Posterior cingulate gyrus (tissue), 11 donors: ENCODE measurements at regions not wholly inside any gene's neighbourhood (a gene's known extent, or its start where the extent isn't known, plus 50 kb on each side); places are given as distances from the start of the nearest gene placed in this dataset.
A peak's percentile ranks its signal among the peaks of the same experiment; 100 is the strongest.
"Not testable (repeated sequence)": the region's sequence is repeated elsewhere in the genome, so short reads cannot be mapped to it uniquely, and the experiment has no call there.

Source experiments
- DNase-seq, 10 donors: peaks; one replicate each; pipeline versions ENCODE4 v3.0.0 to v3.0.0-alpha.2; 2020 to 2021; ENCODE audit warnings: mixed read lengths in 3 of 10
- intact Hi-C: fragments of 100-400 bp; cut with DNase I; formaldehyde crosslinking; loops from one replicate; pipeline ENCODE4 v1.15.1; 2023

GRCh38 chrX:126489116-126489695 lies 63.4 kb downstream of the DCAF12L1 start:
- intact Hi-C loops = no loop called here
- no peak for DNase-seq

GRCh38 chrX:126485409-126485808 lies 67.2 kb downstream of the DCAF12L1 start:
- intact Hi-C loops = no loop called here
- DNase-seq = peak in 1 of 10 donors; percentile 67

- DNase-seq = no peak
- intact Hi-C loops = no loop called here
Measured at GRCh38 chrX:126481916-126482315, 70.7 kb downstream of the DCAF12L1 start.

GRCh38 chrX:126459896-126460826 lies 92.5 kb downstream of the DCAF12L1 start:
- DNase-seq, intact Hi-C loops: not testable (repeated sequence)

- intact Hi-C loops = no loop called here
Measured at GRCh38 chrX:126456136-126456535, 96.5 kb downstream of the DCAF12L1 start.

GRCh38 chrX:126448681-126449080 lies 103.9 kb downstream of the DCAF12L1 start:
- intact Hi-C loops = no loop called here
- DNase-seq = no peak

More at GRCh38 chrX:126456136-126456535, 96.5 kb downstream of the DCAF12L1 start:
- no peak for DNase-seq
